ENCODE measurements at regions not wholly inside any gene's neighbourhood (a gene's known extent, or its start where the extent isn't known, plus 50 kb on each side); places are given as distances from the start of the nearest gene placed in this dataset.

GRCh38 chr7:70986297-70986696 is 145.6 kb upstream of the GALNT17 start:
- no peak for DNase-seq

GRCh38 chr7:70994176-70994575 is 137.8 kb upstream of the GALNT17 start:
- no peak for DNase-seq

GRCh38 chr7:70997261-70997660 is 134.7 kb upstream of the GALNT17 start:
- no peak for DNase-seq

GRCh38 chr7:71005109-71005508 is 126.8 kb upstream of the GALNT17 start:
- DNase-seq: no peak

- no peak for DNase-seq
These were observed 122.3 kb upstream of the GALNT17 start for GRCh38 chr7:71009636-71010035.

- DNase-seq: peak; percentile 4
These were observed 116.6 kb upstream of the GALNT17 start for GRCh38 chr7:71015252-71015900.

GRCh38 chr7:71016401-71016800 is 115.5 kb upstream of the GALNT17 start:
- no peak for DNase-seq

- no peak for DNase-seq
These were observed 114.3 kb upstream of the GALNT17 start for GRCh38 chr7:71017602-71018001.

GRCh38 chr7:71019706-71020105 is 112.2 kb upstream of the GALNT17 start:
- DNase-seq: no peak

- no peak for DNase-seq
These were observed 110.8 kb upstream of the GALNT17 start for GRCh38 chr7:71021131-71021530.

- DNase-seq: no peak
These were observed 105.3 kb upstream of the GALNT17 start for GRCh38 chr7:71026680-71027079.

- no peak for DNase-seq
These were observed 97.7 kb upstream of the GALNT17 start for GRCh38 chr7:71034243-71034642.

GRCh38 chr7:71042591-71042990 is 89.4 kb upstream of the GALNT17 start:
- no peak for DNase-seq

GRCh38 chr7:71050492-71050891 is 81.5 kb upstream of the GALNT17 start:
- DNase-seq: no peak

GRCh38 chr7:71055504-71055903 is 76.4 kb upstream of the GALNT17 start:
- no peak for DNase-seq

- no peak for DNase-seq
These were observed 54.0 kb upstream of the GALNT17 start for GRCh38 chr7:71077743-71078476.

Data from DMS 273 treated with DMSO at 0.1 percent for 48 hours (cell line).